LNCaP clone FGC (cell line): ENCODE measurements at regions not wholly inside any gene's neighbourhood (a gene's known extent, or its start where the extent isn't known, plus 50 kb on each side); places are given as distances from the start of the nearest gene placed in this dataset.

ENCODE experiments used
- DNase-seq: peaks from one replicate; pipeline ENCODE4 v3.0.0-alpha.2; 2011; ENCODE audit warnings: low read depth
- H3K4me3 ChIP-seq: 2 replicates; pipeline ENCODE4 v1.5.1; 2011; ENCODE audit warnings: mild to moderate bottlenecking, low read depth, low read length, control low read depth
- TF ChIP-seq, protein P1 (sequence below): IDR thresholded peaks from 2 replicates; pipeline ENCODE4 v1.5.1; 2012; ENCODE audit warnings: mild to moderate bottlenecking; ENCODE audit not compliant: control insufficient read depth, insufficient read depth; ENCODE audit errors: extremely low read depth

DNA sequence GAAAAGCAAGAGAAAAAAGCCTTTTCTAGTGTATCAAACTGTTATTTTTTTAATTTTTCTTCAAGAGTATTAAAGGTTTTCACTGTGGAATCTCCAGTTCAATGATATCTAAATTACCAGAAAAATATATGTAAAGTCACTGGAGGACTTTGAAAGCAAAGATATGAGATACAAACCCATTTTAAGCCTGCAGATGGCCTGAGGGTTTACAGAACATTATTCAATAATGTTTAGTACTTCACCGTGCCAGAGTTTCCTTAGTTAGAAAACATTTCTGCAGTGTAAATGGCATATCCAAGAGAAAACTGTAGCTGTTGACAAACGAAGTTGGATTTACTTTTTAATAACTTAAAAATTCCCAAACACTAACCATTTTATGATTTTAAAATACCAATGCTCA is 529.4 kb upstream of the AGTR1 start:
- TF ChIP-seq, protein P1, sequence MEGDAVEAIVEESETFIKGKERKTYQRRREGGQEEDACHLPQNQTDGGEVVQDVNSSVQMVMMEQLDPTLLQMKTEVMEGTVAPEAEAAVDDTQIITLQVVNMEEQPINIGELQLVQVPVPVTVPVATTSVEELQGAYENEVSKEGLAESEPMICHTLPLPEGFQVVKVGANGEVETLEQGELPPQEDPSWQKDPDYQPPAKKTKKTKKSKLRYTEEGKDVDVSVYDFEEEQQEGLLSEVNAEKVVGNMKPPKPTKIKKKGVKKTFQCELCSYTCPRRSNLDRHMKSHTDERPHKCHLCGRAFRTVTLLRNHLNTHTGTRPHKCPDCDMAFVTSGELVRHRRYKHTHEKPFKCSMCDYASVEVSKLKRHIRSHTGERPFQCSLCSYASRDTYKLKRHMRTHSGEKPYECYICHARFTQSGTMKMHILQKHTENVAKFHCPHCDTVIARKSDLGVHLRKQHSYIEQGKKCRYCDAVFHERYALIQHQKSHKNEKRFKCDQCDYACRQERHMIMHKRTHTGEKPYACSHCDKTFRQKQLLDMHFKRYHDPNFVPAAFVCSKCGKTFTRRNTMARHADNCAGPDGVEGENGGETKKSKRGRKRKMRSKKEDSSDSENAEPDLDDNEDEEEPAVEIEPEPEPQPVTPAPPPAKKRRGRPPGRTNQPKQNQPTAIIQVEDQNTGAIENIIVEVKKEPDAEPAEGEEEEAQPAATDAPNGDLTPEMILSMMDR = no peak
- DNase-seq = no peak
- no peak overlapping the region for H3K4me3 ChIP-seq

DNA sequence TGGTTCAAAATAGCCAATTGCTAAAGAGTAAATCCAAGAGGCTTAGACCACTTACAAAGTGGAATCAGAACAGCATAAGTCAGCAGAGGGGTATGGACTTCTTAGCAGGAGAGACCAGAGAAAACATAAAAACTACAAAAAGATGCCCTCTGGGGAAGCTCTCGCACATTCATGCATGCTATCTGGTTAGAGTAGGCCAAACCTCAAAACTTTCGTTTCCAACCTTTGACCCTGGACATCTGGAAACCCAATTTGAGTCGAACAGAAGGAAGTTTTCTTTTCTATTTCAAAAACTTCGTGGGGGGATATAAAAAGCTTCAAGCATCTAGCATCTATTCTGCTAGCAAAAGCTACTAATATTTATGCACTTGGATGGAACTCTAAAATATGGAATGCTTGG is 523.9 kb upstream of the AGTR1 start:
- H3K4me3 ChIP-seq = no peak overlapping the region
- DNase-seq = no peak

DNA sequence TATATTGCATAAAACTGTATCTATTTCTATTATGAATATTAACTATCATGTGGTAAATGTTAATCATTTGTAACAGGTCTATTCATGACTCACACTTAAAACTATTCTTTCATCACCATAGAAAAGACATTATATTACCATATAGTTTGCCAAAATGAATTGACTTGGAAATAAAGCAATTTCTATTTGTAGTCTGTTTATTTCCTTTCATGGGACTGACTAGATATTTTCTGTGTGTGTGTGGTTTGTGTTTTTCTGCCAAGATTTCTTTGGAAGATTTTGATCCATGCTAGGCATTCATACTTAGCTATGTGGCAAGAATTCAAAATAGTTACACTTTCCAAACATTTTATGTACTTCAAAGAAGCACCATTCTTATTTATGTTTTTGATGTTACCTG is 522.5 kb upstream of the AGTR1 start:
- TF ChIP-seq, protein P1 = no peak
- no peak for DNase-seq
- H3K4me3 ChIP-seq = no peak overlapping the region

More for the DNA sequence above, 523.9 kb upstream of the AGTR1 start:
- TF ChIP-seq, protein P1 = no peak

DNA sequence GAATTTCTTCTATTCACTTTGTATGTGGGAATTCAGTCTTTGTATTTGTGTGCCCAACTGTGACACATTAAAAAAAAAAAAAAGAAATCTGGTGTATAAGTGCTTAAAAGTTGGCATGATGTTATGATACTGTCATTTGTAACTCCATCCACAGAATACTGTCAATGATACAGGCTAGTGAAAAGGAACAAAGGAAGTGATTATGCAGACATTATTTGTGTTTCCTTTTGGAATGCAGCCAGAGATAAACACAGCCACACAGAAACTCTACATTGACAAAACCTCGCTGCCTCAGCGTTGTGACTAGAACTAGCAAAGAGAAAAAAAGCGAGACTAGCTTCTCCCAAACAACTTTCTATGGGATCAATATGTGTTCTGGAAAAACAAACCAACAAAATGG is 519.2 kb upstream of the AGTR1 start:
- TF ChIP-seq, protein P1 = no peak
- H3K4me3 ChIP-seq = no peak overlapping the region
- DNase-seq = peak; percentile 35

DNA sequence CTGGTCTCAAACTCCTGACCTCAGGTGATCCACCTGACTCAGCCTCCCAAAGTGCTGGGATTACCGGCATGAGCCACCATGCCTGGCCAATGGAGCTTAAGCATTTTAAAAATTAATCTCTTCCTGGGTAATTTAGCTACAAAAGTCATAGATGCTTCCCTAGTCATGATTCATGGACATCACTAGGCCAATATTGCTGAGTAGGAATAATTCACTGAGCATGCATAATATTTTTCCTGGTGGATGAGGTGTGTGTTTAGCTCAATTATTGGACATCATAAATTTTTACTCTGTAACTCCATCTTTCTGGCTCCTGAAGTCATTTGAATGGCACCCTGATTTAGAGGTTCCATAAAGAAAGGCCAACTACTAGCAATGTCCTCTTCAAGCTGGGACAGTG is 512.9 kb upstream of the AGTR1 start:
- TF ChIP-seq, protein P1 = no peak
- H3K4me3 ChIP-seq = no peak overlapping the region
- DNase-seq = no peak

DNA sequence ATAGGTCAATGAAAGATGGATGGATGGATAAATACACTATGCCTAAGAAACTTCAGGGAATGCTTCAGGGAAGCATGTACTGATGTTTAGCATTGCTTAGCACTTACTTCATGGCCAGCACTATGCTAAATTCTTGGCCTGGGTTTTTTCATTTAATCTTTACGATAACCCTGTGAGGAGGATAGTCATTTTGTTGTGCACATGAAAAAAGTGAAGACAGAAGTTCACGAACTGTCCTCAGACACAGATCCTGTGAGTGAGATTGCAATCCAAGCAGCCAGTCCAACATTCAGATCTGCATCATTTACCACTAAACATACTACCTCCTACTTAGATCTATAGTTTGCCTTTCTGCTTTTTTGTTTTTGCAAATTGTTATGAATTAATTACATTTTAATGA is 510.8 kb upstream of the AGTR1 start:
- DNase-seq = no peak
- TF ChIP-seq, protein P1 = no peak

DNA sequence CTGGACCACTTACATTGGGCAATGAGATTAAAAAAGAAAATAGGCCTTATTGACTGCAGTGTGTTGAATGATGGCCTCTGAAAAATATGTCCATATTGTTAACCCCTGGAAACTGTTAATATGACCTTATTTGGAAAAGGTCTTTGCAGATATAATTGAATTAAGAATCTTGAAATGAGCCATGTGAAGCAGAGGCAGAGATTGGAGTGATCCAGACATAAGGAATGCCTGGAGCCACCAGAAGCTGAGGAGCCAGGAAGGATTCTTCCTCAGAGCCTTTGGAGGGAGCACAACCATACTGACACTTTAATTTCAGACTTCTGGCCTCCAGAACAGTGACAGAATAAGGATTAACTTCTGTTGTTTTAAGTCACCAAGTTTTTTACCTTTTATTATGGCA is 510.4 kb upstream of the AGTR1 start:
- DNase-seq = no peak
- TF ChIP-seq, protein P1 = no peak
- no peak overlapping the region for H3K4me3 ChIP-seq

More for the DNA sequence above, 510.8 kb upstream of the AGTR1 start:
- no peak overlapping the region for H3K4me3 ChIP-seq
